ENCODE measurements at regions not wholly inside any gene's neighbourhood (a gene's known extent, or its start where the extent isn't known, plus 50 kb on each side); places are given as distances from the start of the nearest gene placed in this dataset.

DNA sequence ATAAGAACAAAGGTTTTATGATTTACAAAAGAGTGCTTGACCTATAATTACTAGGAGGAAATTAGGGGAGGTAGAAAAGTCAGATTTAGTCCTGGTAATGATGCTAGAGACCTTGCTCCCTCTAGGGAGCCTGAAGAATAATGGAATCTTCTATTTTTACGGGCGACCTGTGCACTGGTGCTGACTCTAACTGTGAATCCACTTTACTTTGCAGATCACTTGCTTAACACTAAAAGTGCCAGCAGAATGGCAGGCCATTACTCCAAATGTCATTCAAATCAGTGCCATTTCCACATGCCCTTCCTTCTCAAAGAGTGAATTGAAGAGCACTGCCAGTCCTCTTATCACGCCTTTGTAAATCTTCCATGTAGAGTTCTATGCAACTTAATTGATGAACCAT is 359.4 kb upstream of the ARRDC3 start:
- TF ChIP-seq POLR2A (IDR thresholded peaks at IDR 0.05; ENCODE audit: low read length) (no peak), GATA1 (IDR thresholded peaks at IDR 0.05; ENCODE audit: low read depth, low read length) (no peak)
